AML-193 (cell line): ENCODE measurements at regions not wholly inside any gene's neighbourhood (a gene's known extent, or its start where the extent isn't known, plus 50 kb on each side); places are given as distances from the start of the nearest gene placed in this dataset.
"Not testable (repeated sequence)": the region's sequence is repeated elsewhere in the genome, so short reads cannot be mapped to it uniquely, and the experiment has no call there.

Experiments
- DNase-seq, 2 experiments: peaks; one replicate each; lab custom pipeline; 2025; lab: John Stamatoyannopoulos, UW

DNA sequence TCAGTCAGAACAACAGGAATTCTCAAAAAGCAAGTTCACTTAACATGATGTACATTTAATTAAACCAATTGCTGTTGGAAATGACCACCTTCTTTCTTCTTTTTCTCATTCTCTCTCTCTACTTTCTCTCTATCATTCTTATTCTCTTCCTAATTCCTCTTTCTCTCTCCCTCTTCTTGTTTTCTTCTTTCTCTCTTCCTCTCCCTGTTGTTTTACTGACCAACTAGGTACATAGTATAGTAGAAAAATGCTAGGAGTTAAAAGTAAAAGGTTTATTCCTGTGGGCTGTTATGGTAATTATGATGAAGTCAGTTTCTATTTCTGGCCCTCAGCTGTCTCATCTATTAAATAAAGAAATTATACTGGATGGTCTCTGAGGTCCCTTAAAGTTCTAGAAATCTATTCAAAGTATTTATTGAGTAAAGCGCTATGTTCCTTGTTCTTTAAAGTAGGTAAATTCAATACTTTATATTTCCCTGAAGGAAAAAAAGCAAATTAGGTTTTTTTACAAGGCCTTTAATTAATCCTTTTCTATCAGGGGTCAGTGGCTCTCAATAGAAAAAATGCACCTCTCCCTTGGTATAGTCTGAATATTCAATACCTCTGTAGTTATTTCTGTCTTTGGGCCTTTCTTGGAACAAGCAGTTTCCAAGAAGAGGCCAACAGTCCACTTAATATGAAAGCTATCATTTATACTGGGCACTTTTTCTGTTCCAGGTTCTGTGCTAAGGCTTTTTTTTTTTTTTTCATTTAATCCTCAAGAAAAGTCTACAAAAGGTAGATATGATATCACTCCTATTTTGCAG, 102.3 kb upstream of the SLC30A5 start:
- DNase-seq = no peak

DNA sequence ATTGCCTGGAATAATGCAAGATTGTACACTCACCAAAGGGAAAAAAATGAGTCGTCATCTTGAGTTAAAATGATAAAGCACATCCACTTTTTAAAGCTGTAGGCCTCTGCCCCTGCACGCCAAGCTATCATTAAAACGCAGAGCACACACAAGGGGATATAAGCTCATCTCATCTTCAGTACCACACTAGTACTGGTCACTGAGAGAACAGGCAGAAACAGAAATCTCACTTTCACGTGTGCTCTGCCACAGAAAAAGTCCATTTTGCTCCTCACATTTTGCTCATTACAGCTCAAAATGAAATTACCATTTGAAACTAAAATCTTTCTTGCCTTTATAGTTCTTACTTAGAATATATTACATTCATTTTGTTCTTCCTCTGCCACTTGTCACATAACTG, 99.2 kb upstream of the SLC30A5 start:
- DNase-seq = no peak

DNA sequence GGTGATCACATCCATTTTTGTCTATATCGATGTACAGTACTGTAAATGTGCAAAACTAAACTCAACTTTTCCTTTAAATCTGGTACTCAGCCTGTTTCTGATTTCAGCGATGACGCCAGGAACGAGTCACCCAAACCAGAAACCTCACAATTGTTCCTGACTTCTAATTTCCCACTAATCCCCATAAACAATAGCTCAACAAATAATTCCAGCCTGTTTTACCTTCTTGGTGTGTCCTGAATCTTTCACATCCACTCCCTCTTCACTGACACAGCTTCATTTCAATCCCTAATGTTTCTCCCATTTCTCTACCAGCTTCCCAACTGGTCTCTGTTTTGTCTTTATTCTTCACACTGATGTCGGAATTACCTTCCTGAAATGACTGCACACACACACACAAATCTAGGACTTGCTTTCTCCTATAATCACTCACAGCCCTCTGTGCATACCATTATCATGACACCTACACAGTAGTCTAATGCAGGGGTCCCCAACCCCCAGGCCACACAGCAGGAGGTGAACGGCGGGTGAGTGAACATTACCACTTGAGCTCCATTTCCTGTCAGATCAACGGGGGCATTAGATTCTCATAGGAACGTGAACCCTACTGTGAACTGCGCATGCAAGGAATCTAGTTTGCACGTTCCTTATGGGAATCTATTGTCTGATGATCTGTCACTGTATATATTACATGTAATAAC, 97.8 kb upstream of the SLC30A5 start:
- DNase-seq = no peak

DNA sequence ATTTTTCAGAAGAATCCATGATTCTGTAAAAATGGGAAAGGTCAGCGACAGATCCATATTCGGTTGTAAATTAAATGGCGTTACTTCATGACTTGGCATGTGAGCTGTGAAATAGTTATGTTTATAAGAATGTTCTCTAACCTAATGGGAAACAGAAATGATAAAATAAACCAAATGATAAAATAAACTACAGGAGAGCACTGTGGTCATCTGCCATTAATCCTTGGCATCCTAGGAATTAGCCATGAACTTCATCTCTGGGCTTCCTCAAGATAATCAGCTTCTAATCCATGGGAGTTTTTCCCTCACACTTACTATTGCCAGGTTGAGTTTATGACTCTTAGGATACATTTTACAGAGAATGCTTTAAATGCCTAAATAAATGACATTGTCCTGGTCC, 94.6 kb upstream of the SLC30A5 start:
- DNase-seq = no peak

DNA sequence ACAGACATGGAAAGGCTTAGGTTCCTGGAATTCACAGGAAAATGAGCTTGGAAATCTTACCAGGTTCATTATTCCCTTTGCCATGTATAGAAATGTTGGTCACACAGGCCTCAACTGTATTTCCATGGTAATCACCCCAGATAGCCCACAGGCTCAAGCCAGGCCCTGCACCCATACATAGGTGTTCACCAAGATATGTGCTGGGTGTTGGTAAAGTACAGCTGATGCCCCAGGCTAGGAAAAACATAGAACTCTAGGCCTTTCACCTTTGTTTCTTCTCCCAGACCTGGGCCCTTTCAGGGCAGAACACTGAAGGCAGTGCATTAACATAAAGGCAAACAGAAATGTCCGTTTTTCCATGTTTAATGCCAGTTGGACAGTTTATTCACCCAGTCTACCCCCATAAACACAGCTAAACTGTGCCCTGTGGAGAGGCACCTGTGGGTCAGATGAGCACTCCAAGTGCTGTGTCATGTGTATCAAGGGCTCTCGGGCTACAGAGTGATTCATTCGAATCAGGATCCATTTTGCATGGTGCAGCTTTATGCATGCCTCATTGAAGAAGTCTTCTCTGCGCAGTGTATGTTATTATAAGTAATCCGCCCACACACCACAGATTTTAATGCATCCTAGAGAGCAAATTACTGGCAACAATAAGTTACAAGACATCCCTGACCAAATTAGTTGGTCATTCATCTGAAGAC, 93.4 kb upstream of the SLC30A5 start:
- no peak for DNase-seq

DNA sequence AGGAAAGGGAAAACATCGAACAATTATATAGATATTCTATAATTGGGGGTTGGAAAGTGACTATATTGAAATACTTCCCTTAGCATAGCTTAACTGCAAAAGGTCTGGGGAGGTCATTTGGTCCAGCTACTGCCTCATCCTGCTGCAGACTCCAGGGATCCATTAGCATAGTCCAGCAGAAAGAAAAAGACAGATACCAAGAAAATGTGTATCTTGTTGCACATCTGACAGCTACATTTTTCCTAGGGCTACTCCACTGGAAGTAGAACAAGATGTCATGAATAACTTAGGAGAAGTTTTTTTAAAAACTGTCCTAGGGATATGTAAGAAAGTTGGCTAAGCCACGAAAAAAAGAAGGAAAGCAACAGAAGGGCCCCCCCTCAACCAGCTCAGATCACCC, 92.9 kb upstream of the SLC30A5 start:
- DNase-seq = no peak

DNA sequence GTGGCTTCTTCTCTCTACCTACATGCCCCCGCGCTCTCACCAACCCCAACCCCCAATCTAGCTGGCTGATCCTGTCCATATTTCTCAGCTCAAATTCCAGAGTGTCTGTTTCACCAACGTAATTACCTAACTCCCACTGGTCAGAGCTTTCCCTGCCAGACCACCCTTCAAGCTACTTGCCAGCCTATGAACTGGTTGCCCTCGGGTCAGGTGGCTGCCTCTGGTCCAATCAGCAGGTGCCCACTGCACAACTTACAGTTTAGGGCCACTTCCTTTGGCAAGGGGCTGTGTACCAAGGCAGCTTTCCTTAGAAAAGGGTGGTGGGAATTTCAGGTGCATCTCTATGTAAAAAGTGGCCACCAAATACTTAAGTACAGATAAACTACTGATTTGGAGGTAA, 92.2 kb upstream of the SLC30A5 start:
- DNase-seq = no peak

DNA sequence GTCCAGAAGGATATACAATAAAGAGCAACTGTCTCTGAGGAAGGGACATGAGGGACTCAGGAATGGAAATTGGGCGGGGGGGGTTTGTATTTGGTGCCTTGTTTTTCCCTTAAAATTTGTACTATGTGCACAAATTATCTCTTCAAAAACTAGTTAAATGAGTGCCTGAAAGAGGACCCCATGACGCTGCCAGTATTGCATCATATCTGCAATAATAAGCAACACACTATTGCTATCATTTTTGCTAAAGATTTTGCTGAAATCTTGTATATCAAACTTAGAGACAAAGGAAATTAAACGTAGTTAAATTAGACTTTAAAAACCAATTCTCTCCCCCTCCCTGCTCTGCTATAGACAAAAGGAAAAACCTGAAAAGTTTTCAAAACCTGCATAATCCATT, 89.7 kb upstream of the SLC30A5 start:
- no peak for DNase-seq

DNA sequence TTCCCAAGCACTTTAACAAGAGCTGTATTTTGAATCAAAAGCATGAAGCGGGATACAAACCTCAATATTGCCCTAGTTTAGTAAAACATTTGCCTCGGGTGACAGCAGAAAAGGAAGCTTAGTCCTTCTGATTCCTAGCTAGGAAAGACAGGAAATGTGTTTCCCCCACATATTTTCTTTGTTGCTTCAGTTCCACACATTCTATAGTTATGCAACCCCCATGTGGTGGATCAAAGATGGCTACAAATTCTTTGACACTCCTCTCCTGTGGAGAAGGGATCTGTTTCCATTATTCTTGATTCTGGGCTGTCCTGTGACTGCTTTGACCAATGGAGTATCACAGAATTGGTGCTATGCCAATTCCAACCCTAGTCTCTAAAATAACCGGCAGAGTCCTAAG, 89.1 kb upstream of the SLC30A5 start:
- no peak for DNase-seq

DNA sequence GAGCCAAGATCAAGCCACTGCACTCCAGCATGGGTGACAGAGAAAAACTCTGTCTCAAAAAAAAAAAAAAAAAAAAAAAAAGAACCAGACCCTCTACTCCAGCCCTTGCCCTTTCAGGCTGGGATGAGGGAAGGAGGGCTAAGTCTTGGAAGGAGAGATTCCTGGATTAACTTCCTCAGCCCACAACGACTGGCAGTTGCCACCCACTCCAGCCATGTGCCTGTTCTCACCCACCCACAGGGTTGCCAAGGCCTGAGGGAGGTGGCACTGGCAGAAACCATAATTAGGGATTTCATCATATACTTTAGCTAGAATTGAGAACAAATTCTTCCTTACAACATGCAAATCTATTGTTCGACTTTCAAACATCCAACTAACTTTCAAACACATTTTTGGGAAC, 87.8 kb upstream of the SLC30A5 start:
- no peak for DNase-seq

DNA sequence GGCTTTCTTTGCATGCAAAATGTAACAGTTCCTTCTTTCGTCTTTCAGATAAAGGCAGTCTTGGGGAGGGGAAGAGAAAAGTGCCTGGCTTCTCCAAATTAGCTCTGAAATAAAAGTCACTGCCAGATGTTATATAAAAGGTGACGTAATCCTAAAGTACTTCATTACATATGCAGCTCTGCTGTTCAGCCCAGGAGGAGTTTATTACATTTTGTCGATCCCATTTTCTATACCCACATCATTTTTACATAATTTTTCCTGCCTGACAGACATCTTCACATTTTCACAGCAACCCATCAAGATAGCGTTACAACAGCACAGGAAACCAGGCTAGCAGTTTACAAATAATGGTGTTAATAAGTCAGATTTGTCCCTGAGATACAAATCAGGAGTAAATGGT, 86.7 kb upstream of the SLC30A5 start:
- DNase-seq = no peak

DNA sequence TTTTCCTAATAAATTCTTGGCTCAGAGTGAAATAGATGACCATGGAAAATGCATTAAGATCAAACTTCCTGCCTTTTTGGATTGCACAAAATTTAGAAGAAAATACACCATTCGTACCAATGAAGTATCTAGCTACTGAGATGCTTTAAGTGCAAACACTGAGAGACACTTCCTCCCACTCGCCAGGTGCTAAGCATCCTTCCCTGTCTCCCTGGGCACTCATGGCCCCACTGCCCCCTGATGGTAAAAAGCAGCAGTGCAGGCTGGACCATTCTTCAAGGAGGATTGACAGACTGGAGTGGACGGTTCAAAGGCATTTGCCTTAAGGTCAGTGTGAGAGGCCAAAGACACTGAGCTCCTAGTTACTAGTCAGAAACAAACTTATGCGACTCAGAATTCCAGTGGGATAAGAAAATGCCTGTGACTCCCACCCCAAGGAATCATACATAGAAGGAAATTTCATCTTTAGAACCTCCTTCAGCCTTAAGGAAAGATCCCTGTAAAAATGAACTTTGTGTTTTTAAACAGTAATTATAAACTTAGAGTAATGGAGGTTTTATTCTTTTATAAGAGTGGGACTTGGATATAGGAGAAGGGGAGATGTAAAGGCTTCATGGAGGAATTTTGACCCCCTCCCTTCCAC, 86.0 kb upstream of the SLC30A5 start:
- peak; percentile 22 to 35 for DNase-seq

DNA sequence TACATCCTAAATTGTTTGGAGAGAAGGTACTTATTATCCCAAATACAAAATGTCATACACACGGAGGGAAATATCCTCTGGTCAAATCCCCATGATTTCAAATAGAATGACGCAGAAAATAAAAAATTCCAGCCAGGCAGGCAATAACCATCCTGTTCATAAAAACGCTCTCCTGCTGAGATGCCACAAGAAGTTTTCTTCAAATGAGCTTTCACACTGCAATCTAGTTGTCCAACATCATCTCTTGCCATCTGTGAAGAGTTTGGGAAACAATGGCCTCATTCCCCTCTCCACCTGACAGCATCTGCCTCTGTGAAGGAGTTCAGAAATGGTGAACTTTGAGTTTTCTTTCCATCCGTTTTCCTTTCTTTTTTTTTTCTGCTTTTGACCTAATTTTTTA, 83.3 kb upstream of the SLC30A5 start:
- no peak for DNase-seq

DNA sequence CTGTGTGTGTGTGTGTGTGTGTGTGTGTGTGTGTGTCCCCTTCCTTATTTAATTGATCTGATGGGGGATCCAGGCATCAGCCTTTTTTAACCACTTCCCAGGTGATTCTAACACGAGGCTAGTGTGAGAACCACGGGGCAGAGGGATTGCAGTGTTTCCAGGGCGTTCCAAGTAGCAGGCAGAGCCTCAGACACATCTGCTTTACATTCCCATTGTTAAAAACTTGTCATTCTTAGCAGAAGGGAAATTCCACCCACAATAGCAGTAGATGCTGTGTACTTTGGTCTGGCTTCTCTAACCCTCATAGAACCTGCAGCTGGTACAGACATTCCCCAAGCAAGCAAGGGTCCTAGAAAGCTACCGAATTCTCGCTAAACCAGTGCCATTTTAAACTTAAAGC, 81.9 kb upstream of the SLC30A5 start:
- no peak for DNase-seq

DNA sequence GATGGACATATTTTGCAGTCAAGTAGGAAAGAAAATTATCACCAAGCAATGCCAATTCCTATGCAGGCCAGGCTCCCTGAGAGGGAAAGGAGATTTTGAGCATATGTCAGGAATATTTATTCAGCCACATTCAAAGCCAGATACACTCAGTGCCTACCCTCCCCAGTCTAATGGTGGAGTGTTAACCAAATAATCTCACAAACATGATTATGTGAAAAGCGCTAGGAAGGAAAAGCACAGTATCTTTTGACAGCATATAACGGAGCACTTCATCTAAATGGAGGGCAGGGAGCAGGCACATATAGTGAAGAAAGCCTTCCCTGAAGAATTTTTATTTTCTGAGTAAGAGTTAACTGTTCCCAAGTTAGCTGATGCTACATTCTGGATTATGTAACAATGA, 80.3 kb upstream of the SLC30A5 start:
- DNase-seq = peak; percentile 59 to 89

DNA sequence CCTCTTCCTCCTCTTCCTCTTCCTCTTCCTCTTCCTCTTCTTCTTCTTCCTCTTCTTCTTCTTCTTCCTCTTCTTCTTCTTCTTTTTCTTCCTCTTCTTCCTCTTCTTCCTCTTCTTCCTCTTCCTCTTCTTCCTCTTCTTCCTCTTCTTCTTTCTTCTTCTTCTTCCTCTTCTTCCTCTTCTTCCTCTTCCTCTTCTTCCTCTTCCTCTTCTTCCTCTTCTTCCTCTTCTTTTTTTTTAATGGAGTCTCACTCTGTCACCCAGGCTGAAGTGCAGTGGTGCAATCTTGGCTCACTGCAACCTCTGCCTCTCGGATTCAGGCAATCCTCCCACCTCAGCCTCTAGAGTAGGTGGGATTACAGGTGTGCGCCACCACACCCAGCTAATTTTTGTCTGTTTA, 79.8 kb upstream of the SLC30A5 start:
- not testable (repeated sequence) for DNase-seq

DNA sequence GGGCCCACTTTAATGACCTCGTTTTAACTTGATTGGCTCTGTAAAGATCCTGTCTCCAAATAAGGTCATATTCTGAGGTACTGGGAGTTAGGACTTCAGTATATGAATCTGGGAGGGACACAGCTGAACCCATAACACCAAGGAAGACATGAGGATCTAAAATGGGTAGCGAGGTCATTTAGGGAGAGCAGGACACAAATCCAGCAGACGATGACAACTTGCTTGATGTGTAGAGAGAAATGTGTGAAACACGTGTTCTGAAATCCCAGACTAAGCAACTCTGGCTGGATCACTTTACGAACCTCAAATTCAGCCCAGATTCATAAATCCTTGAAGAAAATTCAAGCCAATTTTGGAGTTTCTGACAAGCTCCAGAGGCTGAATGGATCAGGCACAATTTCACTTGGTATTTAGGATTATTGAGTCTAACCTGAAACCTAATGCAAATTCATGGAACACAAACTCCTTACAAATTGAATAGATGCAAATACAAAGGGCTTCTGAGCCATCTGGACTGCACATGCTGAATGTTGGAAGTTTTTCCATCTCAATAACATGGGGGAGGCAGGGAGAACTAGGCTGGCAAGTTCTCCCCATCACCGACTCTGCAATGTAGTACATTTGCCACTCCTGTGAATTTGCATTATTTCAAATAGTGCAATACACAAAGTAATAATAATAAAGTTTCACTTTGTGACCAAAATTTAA, 74.0 kb upstream of the SLC30A5 start:
- no peak for DNase-seq

DNA sequence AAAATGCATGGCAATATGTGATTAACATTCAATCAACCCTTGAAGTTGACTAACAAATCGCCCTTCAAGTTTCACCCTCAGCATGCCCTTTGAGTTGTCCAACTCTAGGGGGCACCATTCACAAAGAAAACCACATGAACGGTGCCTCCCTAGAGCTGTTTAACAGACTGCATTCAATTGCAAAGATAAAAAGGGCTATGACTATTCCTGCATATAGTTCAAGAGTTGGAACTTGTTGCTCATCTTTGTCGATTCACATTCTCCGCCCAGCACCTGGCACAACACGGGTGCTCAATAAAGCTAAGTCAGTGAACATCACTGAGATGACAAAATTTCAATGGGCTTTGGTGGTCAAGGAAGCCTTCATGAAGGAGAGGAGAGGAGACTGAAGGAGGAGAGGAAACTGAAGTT, 69.6 kb upstream of the SLC30A5 start:
- DNase-seq = peak; percentile 59 to 61

DNA sequence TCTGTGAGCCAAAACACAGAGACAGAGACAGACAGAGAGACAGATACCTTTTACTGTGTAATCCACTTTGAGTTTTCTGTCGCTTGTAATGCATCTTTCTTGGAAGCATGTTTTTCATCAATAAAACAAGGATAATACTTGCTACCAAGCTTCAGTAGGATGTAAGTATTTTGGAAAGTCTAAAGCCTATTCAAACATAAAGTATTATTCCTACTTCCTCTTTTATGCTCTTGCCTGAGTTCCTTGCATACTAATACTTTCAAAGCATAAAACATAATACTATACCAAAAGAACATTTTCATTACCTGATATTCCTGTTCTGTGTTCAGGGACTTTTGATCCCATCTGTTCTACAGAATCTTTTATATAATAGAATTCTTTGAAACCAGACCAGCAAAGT, 64.5 kb upstream of the SLC30A5 start:
- peak in 1 of 2 experiments; percentile 14 for DNase-seq

DNA sequence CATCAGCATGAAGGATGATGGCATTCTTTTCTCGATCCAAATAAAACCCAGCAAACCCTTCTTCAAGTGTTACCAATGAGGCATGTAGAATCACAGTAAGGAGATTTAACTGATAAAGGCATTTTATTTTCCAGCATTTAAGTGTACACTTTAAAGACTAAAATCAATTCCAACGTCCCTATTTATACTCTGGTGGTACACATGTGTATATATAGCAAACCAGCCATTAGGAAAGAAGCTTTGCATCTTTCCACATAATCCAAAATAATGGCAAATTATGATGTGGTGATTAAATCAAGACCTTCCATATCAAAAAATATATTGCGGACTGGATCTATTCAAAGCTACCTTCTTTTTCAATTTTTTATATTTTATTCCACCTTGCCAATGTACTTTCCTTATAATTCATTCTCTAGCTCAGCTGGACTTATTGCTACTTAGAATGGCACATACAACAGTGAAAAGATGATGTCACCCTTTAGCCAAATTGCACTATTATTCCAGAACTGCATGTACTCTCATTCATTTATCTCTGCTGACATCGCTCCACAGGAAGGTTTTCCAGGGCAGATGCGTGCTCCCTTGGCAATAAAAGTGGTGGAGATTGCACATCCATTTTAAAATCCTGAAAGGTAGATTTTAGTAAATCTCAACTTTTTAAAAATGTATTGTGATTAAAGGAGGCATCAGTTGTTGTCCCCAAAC, 63.3 kb upstream of the SLC30A5 start:
- no peak for DNase-seq

DNA sequence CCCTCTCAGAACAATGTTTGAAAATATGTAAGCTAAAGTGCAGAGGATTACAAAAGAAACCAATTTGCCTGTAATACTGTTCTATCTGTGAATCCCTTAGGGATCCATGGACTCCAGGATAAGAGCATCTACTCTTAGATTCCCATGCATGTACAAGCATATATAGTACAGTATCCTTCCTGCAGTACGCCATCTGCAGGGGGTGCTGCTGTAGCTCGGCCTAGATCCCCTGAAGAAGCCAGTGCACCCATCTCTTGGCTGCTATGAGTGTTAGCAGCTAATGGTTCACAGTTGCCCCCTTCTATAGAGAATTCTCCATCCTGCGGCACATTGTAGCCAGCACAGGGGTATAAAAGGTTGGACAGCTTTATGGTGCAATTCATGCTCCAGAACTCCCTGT, 61.8 kb upstream of the SLC30A5 start:
- no peak for DNase-seq
